Peyer's patch (tissue), 4 donors: ENCODE measurements at regions not wholly inside any gene's neighbourhood (a gene's known extent, or its start where the extent isn't known, plus 50 kb on each side); places are given as distances from the start of the nearest gene placed in this dataset.

ENCODE experiments used
- POLR2A ChIP-seq, 2 donors: fragments of 450-650 bp; IDR thresholded peaks; one replicate each; pipeline ENCODE4 v1.5.1; 2017; ENCODE audit warnings: antibody characterized with exemption in 2 of 2, mild to moderate bottlenecking in 2 of 2, moderate library complexity in 2 of 2
- TF ChIP-seq, protein P1 (sequence below), 6 experiments: fragments of 450-650 bp in 4 of 6; fragments of 200-600 bp in 2 of 6; sonication (generic) in 1 of 6; IDR thresholded peaks; one replicate each; pipeline ENCODE4 v1.5.1; 2017 to 2019; ENCODE audit warnings: antibody characterized with exemption in 6 of 6, mild to moderate bottlenecking in 3 of 6, moderate library complexity in 1 of 6

DNA sequence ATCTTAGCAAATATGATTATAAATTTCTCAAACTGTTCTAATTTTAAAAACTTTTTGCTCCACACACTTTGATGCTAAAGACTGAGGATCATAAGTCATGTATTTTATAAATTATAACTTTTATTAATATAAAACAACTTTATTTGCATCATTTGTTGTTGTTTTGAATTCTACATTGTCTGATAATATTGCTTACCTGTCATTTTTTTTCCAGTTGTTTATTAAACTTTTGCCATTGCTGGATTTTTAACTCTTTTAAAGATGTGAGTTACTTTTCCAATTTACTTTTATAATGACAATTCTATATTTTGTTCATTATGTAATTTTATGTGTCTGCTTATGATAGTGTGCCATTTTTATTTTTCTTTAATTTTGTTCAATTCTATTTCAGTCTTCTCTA lies 2071.2 kb upstream of the C9orf72 start:
- TF ChIP-seq, protein P1, sequence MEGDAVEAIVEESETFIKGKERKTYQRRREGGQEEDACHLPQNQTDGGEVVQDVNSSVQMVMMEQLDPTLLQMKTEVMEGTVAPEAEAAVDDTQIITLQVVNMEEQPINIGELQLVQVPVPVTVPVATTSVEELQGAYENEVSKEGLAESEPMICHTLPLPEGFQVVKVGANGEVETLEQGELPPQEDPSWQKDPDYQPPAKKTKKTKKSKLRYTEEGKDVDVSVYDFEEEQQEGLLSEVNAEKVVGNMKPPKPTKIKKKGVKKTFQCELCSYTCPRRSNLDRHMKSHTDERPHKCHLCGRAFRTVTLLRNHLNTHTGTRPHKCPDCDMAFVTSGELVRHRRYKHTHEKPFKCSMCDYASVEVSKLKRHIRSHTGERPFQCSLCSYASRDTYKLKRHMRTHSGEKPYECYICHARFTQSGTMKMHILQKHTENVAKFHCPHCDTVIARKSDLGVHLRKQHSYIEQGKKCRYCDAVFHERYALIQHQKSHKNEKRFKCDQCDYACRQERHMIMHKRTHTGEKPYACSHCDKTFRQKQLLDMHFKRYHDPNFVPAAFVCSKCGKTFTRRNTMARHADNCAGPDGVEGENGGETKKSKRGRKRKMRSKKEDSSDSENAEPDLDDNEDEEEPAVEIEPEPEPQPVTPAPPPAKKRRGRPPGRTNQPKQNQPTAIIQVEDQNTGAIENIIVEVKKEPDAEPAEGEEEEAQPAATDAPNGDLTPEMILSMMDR (IDR thresholded peaks at IDR 0.05): no peak
- TF ChIP-seq POLR2A (IDR thresholded peaks at IDR 0.05): no peak
